GM12801 (cell line): ENCODE measurements at regions not wholly inside any gene's neighbourhood (a gene's known extent, or its start where the extent isn't known, plus 50 kb on each side); places are given as distances from the start of the nearest gene placed in this dataset.

Experiments
- TF ChIP-seq, protein P1 (sequence below): IDR thresholded peaks from one replicate; pipeline ENCODE4 v1.5.1; 2011; ENCODE audit warnings: control low read depth; ENCODE audit not compliant: insufficient read length; ENCODE audit errors: extremely low read depth

DNA sequence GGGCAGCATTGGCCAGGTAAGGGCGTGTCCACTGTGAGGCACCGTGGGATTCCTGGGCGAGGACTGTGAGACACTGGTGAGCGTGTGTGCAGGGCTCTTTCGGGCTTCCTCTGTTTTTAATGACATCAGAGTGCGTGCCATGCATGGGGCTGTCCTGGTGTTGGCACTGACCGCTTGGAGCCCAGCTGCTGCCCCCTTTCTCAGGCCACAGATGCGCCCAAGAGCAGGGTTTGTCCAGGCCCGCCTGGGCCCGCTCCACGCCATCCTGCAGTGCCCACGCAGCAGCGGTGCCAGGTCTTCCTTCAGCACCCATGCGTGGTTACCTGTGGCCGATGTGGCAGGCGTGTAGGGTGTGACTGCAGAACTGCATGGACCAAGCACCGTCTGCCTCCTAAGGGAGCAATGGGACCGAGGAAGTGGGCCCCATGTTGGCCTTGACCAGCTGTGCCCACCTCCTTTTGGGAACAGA, 72.3 kb upstream of the SEPTIN5 start:
- TF ChIP-seq, protein P1, sequence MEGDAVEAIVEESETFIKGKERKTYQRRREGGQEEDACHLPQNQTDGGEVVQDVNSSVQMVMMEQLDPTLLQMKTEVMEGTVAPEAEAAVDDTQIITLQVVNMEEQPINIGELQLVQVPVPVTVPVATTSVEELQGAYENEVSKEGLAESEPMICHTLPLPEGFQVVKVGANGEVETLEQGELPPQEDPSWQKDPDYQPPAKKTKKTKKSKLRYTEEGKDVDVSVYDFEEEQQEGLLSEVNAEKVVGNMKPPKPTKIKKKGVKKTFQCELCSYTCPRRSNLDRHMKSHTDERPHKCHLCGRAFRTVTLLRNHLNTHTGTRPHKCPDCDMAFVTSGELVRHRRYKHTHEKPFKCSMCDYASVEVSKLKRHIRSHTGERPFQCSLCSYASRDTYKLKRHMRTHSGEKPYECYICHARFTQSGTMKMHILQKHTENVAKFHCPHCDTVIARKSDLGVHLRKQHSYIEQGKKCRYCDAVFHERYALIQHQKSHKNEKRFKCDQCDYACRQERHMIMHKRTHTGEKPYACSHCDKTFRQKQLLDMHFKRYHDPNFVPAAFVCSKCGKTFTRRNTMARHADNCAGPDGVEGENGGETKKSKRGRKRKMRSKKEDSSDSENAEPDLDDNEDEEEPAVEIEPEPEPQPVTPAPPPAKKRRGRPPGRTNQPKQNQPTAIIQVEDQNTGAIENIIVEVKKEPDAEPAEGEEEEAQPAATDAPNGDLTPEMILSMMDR: no peak

DNA sequence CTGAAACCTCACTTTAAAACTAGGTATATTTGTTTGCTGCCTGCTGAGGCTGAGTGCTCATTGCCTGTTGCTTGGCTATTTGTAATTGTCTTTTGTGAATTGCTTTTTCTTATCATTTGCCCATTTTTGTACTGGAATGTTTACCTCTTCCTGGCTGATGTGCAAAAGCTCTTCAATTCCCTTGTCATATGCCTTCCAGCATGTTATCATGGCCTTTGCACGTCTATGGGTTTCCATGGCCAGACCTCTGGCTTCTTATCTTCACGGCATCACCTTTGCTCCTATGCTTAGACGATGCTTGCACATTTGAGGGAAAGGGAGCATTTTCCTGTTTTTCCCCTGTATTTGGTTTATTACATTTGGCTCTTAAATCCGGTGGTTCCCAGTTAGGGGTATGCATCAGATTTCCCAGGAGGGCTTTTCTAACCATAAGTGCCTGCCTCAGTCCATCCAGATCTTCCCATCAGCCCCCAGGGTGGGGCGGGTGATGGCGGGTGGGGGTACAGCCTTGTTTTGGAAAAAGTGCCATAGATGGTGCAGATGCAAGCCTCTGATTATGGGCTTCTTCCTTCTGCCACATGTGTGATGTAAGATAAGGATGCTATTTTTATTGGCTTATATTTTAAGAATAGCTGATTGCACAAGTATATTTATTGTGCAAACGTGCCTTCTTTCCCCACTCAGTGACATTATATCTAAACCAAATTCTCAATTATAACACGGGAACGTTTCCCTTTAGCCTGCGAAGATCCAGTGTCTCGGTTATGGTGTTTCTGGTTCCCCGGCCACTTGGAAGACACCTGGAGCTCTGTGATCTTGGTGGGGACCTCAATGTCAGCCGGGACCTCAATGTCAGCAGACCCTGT, 70.6 kb upstream of the SEPTIN5 start:
- TF ChIP-seq, protein P1: no peak

DNA sequence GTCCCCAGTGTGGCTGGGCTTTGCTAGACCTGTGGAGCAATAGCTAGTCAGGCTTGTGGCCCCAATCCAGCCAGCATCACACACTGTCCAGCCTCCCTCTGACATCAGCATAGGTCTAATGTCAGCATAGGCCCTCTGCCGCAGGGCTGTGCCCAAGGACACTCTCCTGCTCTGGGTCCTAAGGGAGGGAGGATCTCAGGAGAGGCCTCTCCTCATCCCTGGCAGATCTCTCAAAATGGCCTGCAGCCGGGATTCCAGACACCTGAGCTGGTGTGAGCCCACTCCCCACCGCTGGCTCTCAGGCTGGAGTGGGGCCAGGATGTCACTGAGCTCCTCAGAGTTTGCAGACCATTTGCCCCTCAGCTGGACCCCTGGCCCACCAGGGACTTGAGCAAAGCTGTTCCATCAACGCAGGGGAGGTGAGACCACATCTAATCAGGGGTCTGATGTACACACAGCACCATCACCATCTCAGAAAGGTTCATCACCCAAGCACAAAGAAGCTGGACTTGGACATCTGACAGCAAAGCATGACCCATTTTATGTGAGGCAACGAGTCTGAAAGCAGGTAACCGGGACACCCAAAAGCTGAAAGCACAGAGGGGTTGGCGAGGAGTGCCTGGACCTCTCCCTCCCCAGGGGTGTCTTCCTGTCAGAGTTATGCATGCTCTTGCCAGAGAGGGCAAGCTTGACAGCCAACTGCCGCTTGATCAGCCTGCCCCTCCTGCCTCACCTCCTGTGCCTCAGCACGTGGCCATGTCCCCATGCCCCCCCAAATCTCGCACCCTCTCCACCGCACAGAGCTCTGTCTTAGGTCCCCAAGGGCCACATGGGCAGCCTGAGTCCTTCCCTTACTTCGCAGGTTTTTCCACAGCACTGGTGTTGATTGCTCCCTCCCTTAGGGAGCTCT, 69.7 kb upstream of the SEPTIN5 start:
- TF ChIP-seq, protein P1: no peak

DNA sequence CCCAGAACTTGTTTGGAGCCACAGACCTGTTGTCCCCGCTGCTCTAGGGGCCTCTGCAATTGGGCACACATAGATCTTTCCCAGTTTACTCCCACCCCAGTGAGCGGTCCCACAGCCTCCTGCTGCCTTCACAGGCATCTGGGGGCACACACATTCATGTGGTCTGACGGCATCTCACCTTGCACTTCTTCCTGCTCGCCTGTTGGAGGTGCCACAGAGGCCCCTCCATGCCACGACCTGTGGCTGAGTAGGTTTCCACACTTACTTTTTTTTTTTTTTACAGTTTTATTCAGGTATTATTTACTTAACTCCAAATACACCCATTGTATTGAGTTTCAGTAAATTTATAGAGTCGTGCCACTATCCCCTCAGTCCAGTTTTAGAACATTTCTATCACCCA, 68.9 kb upstream of the SEPTIN5 start:
- TF ChIP-seq, protein P1: no peak

DNA sequence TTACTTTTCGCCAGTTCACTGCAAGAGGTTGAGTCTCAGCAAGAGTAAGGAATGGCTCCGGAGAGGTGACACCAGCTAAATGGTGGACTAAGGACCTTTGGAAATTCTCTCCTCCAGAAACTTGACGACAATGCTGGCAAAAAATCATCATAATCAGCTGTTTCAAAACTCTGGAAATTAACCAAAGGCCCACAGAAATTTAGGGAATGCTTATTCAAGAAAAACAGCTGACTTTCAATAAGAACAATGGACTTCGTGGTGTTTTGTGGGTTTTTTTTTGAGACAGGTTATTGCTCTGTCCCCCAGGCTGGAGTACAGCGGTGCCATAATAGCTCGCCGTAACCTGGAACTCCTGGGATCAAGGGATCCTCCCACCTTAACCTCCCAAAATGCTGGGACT, 68.4 kb upstream of the SEPTIN5 start:
- TF ChIP-seq, protein P1: no peak

DNA sequence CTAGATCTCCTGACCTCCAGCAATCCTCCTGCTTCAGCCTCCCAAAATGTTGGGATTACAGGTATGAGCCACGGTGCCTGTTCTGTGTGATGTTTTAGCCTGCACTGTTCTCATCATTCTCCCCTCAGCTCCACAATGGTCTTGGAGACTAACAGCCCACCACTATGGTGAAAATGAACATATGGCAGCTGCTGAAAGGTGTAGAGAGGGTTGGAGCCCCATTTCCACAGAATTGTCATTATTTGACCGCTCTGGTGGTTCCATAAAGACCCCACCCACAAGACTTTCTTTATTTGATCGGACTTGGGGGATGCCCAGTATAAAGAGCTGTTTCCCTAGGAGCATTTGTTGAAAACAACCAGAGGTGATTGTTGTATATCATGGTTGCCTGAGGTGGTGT, 67.9 kb upstream of the SEPTIN5 start:
- TF ChIP-seq, protein P1: no peak

DNA sequence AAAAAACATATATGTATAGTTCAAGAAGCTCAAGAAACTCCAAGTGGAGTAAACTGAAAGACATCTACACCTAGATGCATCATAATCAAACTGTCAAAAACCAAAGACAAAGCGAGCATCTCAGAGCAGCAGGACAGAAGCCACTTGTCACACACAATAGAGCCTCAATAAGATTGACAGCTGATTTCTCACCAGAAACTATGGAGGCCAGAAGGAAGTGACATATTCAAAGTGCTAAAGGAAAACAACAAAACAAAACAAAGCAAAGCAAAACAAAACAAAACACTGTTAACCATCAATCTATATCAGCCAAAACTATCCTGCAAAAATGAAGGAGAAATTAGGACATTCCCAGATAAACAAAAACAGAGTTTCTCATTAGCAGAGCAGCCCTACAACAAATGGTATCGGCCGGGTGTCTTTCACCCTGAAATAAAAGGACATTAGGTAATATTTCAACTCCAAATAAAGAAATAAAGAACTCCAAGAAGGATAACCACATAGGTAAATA, 65.8 kb upstream of the SEPTIN5 start:
- TF ChIP-seq, protein P1: no peak
